Hippocampal formation (tissue), 2 donors: ENCODE measurements at regions not wholly inside any gene's neighbourhood (a gene's known extent, or its start where the extent isn't known, plus 50 kb on each side); places are given as distances from the start of the nearest gene placed in this dataset.
"Not testable (repeated sequence)": the region's sequence is repeated elsewhere in the genome, so short reads cannot be mapped to it uniquely, and the experiment has no call there.

Experiments
- DNase-seq, 2 donors: peaks; one replicate each; lab custom pipeline; 2025; lab: John Stamatoyannopoulos, UW

DNA sequence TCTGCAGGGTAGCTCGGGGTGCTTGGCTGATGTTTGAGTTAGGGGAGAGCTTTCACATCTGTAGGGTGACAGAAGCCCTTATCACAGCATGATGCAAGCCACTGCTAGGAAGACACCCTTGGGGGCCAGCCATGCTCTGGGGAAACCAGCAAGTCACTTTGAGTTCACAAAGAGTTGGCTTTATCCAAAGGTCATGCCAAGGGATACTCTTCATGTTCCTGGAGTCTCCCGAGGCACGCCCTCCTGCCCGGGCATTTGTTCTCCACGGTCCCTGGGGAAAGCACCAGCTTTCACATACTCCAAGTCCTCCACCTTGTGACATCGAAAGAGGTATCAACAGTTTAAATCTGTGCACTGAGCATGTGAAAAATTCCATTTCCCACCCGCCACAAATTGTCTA is 227.7 kb downstream of the VAPA start:
- DNase-seq = no peak

DNA sequence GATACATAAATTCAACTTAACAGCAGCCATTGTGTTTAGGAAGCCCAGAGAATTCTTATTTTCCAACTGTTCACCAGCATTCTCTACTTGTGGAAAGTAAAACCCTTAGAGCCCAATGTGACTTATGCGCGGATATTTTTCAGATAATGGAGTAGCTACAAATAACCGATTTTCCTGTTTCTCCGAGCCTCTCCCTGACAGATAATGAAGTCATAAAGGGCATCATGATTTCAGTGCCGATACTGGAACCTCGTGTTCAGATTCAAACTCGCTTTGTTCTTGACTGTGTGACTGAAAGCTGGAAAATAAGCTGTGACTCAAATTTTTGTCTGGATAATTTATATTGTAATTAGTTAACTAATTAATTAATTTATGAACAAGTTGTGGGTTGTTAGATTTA is 228.2 kb downstream of the VAPA start:
- DNase-seq = no peak

DNA sequence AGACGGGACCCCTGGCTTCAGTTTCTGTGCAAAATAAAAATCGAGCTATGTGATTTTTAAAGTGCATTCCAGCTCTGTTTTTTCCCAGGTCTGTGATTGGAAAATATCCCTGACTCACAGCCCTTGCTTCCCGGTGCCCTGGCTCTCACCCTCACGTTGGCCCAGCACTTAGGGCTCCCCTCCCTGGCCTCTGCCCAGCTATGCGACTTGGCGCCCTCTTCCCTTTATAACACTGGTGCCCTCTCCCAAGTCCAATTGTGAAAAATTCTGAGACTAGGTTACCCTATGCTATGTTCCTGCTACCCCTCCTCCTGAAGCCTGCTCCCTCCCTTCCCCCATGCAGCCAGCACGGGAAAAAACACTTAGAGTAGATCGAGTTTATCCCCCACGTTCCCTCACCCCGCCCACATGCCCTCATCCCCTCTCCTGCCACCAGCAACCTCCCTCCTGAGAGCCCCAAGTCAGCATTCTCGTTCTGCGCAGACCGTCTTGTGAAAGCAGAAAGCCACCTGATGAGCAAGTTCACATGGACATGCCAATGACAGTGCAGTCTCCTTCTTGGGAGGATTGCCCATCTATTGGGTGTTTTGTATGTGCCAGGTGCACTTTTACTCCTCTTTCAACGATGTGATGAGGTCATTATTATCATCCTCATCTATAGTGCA is 228.8 kb downstream of the VAPA start:
- DNase-seq = no peak

DNA sequence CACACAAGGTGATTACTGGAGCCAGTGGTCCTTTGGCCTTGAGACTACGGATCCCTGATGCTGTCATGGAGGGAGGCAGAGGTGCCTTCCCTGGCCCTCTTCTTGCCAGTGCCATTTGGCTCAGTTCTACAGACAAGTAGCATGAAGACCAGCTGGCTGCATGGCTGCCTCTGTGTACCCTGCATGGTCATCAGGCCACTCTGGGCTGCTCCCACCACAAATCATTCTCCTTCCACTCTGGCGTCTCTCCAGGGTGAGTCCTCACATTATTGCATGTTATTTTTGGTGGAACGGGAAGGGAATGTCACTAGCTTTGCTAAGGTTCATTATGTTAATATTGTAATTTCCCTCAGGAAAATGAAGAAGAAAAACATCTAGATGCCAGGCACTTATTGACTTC is 229.8 kb downstream of the VAPA start:
- no peak for DNase-seq

DNA sequence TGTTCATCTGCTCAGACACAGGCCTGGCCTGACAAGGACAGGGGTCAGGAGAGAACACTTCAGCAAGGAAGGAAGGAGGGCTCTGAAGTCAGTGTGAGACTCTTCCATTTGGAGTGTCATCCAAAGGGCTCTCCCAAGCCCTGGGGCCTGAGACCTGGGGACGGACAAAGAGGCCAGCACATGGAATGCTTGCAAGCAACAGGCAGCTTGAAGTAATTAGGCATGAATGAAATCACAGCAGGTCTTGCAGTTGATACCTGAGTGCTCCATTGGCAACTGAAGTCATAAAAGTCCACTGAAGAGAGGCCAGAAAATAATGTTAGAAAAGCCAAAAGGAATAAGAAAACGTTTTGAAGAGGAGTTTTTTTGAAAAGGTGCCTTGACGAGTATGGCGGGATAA is 231.7 kb downstream of the VAPA start:
- DNase-seq = no peak

DNA sequence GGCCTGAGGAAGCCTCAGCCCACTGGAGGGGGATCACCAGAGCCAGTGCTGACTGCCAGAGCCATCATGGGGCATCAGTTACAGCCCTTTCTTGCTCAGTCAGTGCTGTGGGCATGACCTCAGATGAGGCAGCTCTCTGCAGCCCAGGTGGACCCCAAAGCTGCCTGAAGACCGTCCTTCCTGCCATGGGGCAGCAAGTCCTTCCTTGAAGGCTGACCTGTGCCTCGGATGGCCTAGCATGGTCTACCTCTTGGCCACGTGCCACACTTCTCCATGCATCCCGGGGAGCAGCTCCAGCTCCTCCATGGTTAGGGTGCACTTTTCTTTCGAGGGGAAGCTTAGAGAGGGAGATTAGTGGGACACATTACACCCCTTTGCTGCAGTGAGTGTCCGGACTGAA is 233.4 kb downstream of the VAPA start:
- DNase-seq = no peak

DNA sequence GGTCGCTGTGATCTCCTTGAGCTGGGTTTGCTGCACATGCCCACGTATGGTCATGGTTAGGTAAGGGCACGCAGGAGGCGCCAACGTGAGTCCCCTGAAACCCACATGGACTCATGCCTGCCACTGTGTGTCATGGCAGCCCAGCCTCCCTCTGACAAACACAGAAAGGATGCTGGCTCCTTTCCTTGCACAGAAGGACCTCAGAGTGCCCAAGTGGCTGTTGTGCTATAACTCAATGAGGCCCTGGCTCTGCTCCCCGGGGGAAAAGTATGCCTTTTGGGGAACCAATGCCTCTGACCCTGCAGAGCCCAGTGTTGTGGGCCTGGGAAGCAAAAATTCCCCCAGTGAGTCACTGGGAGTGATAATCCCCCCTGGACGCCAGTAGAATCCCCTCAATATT is 233.9 kb downstream of the VAPA start:
- no peak for DNase-seq

DNA sequence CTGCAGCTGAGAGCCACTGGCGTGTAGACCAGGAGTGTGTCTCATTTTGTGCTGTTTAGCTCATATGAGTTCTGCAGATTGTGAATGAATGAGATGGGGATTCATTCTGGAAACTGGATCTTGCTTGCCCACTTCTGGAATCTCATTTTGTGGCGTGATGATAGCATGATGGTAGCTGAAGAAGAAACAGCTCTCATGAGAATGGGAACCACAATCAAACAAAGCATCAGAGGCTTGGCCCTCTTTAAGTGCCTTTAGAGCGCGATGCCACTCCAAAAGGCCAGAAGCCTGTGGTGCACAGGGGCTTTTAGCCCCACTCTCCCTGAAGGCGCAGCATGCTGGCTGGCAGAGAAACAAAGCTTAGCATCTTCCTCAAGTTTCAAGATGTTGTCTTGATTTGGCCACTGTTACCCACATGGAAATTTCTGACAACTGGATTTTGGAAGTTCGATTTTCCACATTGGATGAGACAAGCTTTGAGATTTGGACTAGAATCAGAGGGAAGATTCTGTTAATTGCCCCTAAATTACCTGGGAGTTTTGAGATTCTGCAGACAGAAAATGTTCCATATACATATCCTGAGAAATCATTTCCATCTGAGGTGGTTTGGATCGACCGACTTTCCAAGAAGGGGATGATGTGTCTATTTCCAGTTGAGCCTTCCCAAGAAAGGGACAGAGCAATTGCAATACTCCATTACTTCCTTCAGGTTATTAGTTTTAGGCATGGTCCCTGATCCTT is 234.5 kb downstream of the VAPA start:
- no peak for DNase-seq

DNA sequence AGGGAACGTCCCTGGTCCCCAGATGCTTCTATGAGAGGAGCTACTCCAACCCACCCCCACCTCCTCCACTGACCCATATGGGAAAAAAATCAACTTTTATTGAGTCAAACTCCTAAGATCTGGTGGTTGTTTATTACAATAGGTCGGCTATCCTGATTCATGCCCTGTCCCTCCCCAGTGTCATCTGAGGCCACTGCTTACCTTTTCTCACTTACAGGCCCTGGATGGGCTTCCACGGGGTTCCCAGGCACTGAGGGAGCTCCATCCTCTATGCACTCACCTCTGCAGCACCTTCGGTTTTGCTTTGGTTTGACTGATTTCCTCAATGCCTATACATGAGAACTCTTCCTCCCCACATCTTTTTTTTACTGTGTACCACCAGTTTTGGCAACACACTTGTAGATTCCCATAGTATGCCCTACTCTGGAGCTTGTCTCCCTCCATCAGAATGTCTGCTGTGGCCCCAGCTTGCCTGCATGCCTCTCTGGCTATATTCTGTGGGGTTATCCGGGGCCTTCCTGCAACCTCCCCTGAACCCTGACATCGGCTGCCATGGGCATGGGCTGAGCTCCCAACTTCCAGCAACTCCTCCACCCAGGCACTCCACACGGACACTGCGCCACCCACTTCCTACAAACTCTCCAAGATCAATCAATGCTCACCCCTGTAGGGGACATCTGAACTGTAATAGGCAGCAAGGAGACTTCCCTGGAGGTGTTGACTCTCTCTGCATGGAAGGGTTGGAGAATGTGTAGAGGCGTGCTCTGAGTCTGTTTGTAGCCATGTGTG is 236.1 kb downstream of the VAPA start:
- no peak for DNase-seq

DNA sequence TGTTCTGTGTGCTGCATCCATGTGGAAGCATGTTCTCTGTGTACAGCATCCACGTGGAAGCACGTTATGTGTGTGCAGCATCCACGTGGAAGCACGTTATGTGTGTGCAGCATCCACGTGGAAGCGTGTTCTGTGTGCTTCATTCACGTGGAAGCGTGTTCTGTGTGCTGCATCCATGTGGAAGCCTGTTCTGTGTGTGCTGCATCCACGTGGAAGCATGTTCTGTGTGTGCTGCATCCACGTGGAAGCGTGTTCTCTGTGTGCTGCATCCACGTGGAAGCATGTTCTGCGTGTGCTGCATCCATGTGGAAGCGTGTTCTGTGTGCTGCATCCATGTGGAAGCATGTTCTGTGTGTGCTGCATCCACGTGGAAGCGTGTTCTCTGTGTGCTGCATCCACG is 236.8 kb downstream of the VAPA start:
- not testable (repeated sequence) for DNase-seq

DNA sequence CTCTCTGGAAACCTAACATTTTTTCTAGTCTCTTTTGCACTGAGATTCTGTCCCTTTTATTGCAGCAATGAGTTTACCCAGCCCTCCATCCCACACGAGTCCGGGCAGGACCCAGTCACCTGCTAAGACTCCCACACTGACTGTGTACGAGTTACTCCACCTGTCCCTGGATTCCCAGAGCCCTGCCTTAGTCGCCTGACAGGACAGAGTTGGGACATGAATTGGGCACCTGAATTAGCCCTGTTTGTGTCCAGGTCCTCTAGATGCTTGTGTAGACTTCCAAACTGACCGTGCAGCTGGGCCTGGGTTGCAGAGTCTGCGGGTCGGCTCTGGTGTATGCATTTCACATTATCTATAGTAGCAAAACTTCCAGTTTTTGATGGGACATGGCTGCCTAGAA is 238.7 kb downstream of the VAPA start:
- no peak for DNase-seq

DNA sequence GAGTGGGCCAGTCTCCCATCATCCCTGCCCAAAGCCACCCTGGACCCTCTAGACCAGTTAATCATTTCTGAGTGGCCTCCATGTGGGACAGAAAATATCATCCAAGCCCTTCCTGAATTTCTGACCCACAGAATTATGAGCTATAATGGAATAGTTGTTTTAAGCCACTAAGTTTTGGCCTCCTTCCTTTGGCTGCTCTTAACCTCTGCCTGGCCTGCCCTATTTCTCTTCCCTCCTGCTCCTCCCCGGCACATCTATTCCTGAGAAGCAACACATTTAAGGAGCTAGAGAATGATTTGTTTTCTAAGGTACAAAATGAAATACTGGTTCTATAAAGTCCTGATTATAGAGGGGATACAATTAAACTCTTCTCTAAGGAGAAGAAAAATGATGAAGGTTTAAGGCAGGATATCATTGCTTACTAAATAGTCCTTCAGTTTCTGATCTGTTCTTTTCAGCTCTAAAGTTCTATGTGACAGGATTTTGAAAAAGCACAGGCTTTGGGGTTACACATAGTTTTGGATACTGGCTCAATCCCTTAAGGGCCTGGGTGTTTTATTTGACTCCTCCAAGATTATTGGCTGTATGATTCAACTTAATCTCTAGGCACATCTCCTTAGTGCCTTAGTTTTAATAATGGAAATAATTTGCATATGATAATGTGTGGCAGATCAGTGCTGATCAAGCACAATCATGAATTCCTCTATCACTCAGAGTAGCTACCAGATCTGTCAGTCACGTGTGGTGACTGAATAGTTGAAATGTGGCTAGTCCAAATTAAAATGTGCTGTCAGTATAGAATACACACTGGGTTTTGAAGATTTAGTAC is 240.3 kb downstream of the VAPA start:
- no peak for DNase-seq

DNA sequence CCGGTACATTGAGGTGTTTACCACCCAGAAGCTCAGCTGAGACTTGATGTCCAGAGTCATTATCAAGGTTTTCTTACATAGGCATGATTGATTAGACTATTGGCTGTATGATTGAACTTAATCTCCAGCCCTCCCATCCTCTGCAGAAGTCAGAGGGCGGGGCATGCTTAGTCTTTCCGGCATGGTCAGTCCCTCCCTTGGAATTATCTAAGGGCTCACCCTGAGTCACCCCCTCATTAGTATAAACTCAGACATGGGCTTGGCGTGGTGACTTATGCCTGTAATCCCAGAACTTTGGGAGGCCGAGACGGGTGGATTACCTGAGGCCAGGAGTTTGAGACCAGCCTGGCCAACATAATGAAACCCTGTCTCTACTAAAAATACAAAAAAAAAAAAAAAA is 243.9 kb downstream of the VAPA start:
- no peak for DNase-seq

DNA sequence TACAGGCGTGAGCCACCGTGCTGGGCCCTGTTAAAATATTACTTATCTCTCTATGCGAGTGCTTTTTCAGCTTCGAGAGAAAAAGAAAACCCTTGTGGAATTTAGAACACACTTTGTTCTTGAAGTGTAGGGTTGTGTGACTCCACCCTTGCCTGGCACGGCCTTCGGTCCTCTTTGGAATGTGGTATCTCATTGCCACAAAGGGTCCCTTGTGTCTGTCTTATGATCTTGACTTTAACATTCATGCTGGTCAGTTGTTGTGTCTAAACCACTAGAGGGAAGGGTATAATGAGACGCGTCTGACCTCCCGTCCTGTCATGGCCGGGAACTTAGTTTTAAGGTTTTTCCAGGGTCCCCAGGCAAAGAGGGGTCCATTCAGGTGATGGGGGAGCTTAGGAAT is 246.4 kb downstream of the VAPA start:
- no peak for DNase-seq

DNA sequence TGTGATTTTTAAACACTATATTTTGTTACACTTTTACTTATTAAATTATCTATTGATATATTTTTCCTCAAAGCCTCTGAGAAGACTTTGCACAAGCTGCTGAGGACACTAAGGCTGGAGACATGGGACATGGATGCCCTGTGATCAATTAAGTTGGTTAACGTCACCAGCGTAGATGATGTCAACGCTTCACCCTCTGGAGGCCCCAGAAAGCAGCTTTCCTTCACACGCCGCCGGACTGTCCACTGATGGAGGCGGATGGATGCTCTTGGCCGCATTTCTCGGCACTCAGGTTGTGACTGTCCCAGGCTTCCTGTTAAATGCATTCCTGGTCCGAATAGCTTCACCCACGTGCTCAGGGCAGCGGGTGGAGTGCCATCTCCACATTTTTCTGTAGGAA is 247.5 kb downstream of the VAPA start:
- DNase-seq = no peak

DNA sequence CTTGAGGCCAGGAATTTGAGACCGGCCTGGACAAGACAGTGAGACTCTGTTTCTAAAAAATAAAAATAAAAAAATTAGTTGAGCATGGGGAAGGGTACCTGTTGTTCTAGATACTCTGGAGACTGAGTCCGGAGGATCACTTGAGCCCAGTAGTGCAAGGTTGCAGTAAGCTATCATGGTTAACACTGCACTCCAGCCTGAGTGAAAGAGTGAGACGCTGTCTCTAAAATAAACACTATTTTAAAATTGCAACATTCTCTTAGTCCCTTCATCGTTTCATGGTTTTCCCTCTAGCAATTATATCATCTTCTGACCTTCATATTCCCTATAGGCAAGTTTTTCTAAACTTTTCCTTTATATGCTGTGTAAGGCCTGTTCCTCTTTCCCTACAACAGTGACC is 248.5 kb downstream of the VAPA start:
- no peak for DNase-seq

DNA sequence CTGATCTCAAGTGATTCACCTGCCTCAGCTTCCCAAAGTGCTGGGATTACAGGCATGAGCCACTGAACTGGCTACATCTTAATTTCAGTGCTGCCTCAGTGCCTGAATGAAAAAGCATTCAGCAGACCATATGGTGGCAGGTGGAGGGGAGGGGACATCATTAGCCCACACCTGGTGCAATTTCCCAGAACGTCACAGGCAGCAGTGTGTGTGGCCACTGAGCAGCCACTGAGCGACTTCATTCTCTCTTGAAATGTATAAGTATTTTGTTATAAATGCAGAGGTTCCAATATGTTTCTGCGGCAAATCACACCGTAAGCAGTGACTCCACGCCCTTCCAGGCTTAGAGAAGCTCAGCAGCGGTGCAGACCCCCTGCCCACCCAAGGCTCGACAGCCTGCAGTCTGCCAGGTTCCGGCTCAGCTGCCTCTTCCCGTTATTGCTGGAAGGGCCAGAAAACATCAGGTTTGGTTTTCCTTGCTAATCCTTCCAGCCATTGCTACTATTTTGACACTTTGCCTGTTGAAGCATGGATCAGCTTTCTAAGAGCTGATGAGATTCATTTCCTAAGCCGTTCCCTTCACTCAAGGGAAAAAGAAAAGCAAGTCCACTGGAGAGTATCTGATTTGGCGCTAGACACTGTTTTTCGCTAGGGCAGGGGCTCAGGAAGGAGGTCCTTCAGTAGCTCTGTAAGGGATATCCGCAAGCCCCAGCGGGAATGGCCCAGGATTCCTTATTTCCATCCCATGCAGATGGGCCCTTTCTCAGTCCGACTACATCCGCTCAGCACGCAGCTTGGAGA is 250.7 kb downstream of the VAPA start:
- DNase-seq = no peak

DNA sequence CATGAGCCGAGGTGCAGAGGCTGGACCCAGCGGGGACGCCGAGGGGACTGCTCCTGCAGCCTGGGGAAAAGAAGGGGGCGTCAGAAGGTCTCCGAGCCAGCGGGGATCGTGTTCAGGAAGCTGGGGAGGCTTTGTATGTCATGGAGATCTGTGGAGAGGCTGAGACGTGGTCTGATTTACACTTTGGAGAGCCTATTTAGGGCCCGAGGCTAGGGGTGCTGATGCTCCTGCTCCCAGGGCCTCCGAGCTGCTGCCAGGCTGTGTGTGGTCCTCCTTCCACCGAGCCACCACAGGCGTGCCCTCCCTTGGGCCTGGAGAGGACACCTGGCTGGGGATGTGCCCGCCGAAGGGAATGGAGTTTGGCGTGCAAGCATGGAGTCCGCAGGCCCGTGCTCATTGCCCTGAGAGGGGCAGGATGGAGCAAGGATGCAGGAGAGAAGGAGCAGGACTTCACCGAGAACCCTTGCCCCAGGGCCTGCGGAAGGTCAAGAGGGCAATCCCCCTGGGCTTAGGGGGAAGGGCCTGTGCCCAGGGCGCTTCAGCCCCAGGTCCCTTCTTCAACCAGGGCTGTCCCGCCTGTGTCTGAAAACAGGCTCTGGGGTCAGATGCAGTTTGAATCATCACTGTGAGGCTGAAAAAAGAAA is 252.5 kb downstream of the VAPA start:
- DNase-seq = no peak

DNA sequence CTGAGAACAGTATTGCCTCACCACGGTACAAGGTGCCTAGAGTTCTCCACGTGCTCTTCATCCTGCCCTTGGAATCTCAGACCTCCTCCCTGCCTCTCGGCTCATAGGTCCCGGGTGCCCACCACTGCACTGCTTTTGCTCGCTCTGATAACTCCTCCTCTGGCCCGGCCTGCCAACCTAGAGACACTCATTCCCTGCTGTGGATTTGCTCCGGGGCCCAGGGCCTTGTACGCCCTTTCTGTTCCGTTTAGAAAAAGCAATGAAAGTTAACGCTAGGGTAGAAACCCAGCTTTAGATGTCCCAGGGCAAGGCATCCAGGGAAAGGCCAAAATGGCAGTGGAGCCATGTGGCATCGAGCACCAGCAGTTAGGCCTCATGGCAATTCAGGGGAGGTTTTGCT is 253.9 kb downstream of the VAPA start:
- DNase-seq = no peak

DNA sequence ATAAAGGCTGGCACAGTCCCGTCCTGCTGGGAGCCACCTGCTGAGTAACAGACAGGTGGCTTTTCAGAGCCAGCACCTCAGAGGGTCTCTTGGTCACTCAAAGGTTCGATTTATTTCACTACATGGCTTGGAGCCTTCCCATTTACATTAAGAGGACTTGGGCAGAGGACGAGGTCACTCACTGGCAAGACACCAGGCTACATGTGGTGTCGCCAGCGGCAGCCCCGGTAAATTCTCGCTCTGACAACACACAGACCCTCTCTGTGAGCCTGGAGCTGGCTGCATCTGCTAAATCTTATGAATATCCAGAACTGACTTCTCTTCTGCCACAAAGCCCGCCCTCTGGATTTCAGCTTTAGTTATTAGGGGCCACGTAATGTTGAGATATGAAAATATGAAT is 254.7 kb downstream of the VAPA start:
- DNase-seq = no peak

DNA sequence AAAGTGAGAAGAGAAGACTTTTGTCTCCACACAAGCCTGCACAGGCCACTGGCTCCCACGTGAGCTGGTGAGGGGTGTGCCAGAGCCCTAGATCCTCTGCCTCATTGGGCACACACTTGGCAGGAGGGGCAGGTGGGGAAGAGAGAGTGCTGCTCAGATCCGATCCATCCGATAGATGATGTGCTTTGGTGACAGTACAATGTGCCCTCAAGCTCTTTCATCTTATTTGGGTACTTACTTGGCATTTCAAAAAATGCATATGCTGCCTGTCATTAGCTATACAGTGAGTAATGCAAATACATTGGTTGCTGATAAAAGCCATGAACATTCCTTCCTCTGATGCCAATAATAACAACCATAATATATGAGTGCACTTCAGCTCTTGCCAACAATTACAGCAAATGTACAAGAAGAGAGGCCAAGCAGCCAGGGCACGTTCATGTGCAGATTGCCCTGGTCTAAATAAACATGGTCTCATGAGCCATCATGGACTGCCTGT is 255.3 kb downstream of the VAPA start:
- DNase-seq = no peak
